Right renal cortex interstitium (tissue), 3 donors: ENCODE measurements at regions not wholly inside any gene's neighbourhood (a gene's known extent, or its start where the extent isn't known, plus 50 kb on each side); places are given as distances from the start of the nearest gene placed in this dataset.
A peak's percentile ranks its signal among the peaks of the same experiment; 100 is the strongest.

ENCODE experiments used
- DNase-seq, 3 donors: peaks; one replicate each; pipeline ENCODE4 v3.0.0-alpha.2; 2013; ENCODE audit warnings: low read depth in 3 of 3, low spot score in 2 of 3

DNA sequence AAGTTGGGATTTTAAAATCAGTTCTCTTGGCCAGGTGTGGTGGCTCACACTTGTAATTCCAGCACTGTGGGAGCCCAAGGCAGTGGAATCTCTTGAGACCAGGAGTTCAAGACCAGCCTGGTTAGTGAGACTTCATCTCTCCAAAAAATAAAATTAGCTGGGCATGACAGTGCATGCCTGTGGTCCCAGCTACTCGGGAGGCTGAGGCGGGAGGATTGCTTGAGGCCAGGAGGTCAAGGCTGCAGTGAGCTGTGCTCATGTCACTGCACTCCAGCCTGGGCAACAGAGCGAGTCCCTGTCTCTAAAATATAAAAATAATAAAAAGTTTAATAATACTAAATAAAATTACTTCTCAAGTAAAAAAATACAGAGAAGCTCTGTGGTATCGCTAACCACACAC lies 77.5 kb downstream of the FOXA2 start:
- no peak for DNase-seq

DNA sequence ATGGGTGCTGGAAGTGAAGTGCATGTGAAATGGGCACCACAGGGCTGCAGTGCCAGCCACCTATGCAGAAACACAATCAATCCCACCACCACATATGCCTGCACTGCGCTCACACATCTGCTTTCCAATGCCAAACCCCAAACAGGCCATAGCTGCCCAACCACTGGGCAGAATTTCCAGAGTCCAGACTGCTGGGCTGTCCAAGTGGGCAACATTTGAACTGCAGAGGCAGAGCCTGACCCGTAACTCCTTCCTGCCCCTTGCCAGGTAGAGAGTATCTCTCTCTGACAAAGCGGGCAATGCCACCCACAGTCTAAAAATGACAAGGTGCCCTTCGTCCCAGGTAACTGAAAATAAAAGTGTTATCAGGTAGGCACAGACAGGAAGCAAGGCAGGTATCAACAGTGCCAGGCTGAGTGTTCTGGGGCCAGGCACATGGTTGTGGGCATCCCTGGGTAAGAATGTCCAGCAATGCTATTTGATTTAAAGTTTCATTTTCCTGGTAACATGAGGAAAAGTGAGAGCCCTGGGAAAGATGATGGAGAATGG lies 79.5 kb downstream of the FOXA2 start:
- no peak for DNase-seq

DNA sequence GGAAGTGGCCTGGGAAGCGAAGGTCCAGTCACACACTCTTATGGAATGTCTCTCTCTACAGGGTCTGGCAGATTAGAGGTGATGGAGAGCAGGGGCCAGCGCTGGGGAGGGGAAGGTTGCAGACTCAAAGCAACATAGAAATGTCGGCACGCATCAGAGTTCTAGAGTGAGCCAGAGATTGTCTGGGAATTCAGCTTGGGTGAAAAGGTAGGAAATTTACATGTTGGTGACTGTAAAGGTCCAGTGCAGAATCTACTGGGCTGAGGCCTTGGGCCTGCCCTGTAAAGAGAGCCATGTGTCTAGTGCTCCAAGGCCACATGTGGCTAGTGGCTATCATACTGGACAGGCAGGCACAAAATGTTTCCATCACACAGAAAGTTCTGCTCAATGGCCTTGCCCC lies 80.8 kb downstream of the FOXA2 start:
- DNase-seq, result no peak

DNA sequence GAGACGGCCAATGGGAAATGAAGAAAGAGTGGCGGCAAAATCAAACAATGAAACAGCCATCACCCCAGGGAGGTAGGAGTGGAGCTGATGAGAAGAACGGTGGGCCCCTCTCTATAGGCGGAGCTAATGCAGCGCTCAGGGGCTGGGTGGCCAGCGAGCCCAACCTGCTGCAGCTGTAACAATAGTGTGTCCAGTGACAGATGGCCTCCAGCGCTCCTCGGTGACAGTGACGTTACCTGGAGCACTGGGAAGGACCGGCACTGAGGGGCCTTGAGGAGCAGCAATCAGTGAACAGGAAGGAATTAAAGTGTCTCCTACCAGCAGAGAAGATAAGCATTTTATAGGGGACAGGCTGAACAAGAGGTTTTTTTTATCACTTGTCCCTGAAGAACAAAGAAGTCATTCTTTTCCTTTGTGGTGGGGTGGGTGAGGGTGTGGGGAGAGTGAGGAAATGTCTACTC lies 81.6 kb downstream of the FOXA2 start:
- DNase-seq, result no peak

DNA sequence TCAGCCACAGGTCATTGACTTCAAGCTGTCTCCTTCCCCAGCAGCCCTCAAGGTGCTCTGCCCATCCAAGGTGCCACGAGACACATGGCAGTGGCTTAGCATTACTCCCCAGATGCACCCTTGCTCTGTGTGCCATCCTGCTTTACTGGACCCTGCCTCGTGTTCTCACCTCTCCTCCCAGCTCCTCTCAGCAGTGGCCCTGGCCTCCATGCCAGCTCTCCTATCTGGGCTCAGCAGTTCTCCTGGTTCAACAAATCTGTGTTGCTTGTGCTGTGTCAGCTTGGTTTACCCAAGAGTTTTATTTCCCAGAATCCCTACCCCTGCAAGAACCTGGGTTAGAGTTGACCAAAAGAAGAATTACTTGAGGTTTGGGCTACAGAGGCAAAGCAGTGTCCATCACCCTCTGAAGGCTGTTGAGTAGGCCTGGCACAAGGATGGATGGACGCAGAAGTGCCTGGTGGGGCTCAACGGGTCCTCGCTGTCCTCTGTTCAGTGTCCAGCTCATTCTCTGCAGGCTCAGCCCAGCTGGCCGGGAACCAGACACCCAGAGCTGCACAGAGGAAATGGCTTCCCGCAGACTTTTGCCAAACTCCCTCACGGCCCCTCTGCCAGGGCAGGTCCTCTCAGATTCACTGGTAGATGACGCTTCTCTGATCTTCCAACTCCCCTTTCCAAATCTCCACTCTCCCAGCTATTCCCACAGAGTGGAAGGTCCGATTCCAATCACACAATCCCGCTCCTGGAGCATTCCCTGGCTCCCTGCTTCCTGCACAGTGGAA lies 82.6 kb downstream of the FOXA2 start:
- DNase-seq, result no peak

DNA sequence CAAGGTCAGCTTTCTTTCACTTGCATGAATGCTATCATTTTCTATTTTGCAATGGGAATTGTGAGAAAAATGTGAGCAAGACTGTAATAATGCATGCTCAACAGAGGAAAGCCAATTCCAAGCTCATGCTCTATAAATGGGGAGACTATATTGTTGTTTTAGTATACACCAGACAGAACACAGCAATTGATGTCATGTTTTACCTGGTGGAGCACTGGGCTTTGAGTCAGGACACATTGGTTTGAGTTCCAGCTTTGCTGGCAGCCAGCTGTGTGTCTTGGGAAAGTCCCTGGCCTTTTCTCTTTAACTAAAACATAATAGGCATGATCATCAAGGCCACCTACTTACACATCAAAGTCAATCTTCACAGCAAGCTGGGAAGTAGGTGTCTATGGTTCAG lies 83.3 kb downstream of the FOXA2 start:
- DNase-seq, result no peak

DNA sequence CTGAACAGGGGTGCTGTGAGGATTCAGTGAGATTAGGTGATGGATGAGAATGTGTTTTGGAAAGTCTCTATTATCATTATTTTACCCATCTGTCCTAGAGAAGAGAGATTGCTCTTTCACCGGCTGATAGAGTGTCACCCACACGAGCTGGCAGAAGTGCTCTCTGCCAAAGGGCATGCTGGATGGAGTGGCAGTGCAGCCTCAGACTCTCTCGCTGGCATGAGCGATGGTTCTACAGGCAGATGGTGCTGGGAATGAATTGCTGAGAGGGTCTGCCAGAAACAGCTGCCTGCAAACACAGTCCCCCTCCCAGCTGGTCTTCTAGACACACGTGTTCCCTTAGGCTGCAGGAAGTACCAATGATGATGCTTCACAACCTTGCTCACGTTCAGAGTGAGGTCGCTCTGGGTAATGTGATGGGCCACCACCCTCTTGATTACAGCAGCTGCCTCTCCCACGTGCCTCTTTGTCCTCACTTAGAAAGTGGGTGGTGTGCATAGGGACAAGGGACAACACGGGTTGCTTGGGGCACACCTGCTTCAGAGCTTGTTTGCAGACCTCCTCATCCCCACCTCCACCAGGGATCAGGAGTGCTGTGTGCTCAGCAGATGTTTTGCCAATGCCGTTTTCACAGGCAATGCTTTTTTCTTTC lies 84.7 kb downstream of the FOXA2 start:
- DNase-seq, result no peak

DNA sequence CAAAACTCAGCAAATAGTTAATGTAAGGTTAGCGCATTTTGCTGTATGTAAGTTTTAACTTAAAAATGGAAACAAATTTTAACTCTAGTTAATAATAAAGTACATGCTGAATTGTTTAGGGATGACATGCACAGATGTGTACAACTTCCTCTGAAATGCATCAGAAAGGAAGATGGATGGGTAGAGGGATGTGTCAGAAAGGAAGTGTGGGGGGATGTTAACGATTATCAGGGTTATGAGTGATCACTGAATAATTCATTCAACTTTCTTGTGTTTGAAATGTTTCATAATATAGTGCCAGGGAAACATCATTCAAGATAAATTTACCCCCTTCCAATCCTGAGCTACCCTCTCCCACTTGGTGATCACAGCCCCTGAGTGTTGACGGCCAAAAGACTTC lies 87.6 kb downstream of the FOXA2 start:
- no peak for DNase-seq

DNA sequence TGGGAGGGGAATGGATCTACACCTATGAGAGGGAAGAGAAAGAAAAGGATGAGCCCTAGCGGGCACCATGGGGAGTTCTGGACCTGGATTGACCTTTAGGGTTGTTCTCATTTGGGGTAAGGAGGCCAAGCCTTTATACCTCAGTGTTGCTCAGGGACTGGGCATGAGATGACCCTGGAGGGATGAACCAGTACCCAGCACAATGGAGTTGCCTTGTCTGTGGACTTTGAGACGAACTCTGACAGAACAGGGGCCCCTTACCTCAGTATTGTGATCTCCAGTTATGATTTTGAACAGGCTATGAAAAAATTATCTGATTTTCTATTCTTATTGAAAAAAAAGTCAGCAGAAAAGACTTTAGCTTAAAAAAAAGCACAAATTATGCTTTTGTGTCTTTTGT lies 88.6 kb downstream of the FOXA2 start:
- DNase-seq, result no peak

DNA sequence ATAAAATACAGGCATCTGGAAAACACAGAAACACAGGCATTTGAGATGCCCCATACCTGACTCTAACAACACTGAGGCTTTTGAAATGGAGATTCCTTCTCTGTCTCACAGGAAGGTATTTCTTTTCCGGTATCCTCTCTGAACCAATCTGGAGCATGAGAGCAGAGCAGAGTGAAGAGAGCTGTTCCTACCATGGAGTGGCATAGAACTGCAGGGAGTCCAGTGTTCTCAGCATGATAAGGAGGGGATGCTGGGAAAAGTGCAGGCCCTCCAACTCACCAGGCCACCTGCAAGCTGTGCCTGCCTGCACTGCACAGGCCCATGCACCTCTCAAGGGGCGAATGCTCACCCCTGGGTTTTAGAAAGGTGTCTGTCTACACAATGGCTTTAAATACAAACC lies 89.2 kb downstream of the FOXA2 start:
- DNase-seq, result no peak

DNA sequence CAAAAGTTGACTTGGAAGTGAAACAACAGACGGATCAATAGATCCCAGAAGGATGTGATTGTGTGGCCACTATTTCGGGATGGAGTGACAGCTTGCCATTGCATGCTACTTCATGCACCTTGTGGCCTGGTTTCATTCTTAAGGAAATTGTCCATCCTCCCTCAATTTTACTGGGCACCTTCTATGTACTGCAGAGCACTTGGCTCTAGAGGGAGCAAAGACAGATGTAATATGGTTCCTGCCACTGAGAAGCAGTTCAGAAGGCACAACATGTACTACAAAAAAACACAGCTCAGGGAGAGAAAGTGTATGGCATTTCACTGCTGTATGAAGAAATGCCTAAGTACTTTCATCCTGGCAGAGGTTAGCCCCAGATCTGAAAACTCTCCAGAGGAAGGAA lies 91.9 kb downstream of the FOXA2 start:
- no peak for DNase-seq

DNA sequence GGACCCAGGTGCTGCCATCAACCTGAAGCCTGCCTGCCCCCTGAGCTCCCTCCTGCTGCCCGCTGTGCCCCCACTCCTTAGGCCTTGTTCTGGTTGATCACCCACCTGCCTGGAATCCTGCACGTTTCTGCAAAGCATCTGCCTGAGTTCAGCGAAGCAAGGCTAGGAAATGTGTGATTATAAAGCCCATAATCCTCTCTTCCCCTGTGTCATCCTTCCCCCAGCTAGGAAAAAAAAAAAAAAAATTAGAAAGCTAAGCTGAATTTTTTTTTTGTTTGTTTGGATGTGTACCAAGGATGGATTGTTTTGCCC lies 93.2 kb downstream of the FOXA2 start:
- no peak for DNase-seq

DNA sequence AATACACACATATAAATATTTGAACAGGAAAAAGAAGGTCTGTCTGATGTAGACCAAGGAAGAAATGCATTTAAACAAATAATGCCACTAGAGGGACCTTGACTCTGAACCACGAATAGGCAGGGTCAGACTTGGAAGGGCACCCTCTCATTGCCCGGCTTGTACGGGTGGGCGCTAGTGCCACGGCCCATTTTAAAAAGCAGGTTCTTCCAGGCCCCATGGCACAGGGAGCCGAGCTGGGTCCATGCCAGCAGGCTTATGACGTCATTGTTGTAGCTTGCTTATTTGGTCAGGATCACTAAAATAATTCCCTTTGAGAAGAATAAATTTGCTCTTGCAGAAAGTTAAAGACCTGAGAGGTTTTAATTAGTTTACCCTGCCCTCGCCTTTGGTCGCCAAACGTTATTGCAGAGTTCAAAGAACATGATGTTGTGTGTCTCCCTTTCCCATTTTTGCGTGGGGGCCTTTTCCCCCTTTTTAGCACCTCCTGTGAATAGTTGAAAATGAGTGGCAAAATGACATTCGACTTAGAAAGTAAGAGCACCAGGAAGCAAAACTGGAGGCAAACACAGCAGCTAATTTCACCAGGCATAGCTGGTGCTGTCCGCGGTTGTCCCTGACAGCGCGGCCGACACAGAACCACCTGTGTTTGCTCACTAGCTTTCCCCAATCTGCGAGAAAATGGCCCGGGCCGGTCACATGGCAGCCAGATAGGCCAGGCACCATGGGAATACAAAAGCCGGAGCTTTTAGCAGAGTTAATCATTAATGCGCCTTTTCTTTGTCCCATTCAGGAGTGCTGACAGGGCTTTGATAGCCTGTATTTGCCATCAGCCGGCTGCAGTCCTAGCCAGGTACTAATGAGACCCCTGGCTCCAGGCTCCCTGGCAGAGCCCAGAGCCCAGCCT lies 93.8 kb downstream of the FOXA2 start:
- peak in 1 of 3 donors; percentile 23 for DNase-seq

DNA sequence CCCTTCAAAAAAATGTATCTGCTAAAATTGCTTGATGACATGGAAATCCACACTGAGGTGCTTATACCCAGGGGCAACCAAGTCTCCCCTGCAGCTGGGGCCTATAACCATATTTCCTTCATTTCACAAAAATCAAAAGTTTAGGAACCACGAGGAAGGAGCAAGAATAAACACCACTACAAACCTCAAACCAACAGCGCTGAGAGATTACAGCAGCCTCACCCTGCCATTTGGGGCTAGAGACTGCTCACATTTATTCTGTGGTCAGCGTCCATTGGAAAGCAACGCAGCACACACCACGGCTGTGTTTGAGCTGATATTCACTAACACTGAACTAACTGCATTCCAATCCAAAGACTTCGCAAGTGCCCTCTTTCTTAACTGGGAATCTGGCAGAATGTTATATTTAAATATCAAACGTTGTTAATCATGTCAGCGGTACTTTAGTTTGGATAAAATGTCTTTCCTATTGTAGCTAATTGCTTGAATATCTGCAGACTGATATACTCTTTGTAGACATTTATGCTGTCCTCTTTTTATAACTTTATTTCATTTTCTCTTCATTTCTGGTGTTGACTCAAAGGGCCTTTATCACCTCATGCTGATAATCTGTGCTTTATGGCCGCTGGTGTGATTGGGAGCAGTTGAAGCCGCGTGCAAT lies 94.6 kb downstream of the FOXA2 start:
- no peak for DNase-seq

DNA sequence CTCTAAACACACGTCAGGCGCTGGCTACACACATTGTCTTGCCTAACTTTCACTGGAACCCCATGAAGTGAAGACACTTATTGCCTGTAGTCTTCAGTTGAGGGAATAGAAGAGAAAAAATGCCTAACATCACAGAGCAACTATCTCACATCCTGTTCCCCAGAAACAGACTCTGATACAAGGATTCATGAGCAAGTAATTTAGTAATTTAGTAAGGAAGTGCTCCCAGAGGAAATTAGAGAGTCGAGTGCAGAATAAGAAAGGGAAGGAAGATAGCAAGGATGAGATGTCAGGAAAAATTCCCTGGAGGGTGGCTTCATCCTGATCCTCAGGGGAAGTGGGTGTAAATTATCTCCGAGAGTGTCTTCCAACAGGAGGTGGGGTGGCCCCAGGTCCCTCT lies 104.0 kb downstream of the FOXA2 start:
- no peak for DNase-seq

DNA sequence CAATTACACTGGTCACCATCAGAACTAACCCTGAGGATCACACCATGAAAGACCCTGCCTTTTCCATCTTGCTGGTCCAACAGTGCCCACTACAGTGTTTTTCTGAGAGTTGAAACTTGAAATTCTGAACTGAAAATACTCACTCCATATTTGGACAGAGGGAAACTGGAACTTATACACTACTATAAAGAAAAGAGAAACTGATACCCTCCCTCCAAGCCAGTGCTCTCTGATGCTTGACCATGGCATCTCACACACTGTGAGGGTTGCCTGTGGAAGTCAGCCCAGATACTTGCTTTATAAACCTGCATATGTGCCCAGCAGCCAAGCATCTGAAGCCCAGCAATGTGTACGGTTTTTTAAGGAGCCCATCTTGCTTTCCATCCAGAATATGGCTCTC lies 108.7 kb downstream of the FOXA2 start:
- DNase-seq, result no peak

DNA sequence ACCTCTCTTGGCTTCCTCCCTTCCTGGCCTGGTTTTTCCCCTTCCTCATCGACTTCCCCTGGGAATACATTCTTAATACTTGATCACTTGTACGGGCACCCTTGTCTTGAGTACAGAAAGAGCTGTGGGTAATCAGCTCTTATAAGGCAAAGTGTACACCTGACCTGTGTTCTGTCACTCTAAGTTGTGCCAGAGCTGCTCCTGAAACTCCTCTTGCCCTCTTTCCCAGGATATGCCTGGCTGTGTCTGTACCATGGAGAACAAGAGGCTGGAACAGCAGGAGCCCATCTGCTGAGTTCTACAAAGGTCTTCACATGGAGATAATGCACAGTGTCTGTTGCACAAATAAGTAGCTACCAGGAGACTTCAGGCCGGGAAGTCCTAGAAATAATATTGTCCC lies 110.1 kb downstream of the FOXA2 start:
- DNase-seq, result no peak

DNA sequence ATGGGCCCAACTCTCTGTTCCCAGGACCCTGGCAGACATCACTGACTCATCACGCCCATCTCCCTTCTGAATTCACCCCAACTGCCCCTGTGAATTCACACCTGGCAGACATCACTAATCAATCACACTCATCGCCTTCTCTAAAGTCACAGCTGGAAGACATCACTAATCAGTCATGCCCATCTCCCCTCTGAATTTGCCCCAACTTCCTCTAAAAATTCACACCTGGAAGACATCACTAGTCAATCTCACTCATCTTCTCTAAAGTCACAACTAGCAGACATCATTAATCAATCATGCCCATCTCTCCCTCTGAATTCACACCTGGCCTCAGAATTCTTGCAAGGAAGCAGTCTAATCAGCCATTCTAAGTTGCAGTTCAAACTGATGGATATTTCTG lies 111.1 kb downstream of the FOXA2 start:
- DNase-seq, result no peak

DNA sequence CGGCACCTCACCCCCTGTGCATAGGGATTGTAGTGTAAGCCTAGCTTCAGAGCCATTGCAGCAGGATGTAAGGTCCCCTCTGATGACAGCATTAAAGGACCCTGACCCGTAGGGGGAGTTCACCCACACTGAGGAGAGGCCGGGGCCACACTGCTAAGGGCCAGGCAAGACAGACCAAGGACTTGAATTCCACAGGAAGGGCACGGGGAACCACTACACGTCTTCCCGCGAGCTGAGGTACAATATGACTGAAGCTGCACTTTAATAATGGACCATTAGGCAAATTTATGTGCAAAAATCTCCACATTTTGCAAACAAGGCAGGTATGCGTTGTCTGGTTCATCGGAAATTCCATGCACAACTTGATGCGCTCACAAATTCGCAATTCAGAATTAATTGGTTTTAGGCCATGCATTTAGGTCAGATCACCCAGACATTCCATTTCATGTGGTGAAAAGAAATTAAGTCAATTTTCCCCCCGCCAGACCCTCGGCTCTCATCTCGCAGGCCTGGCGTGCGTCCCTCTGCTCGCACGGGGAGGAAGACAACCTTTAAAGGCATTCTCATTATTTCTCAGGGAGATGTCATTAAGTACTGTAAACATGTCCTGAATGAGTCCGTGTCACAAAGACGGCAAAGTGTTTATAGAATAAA lies 111.8 kb downstream of the FOXA2 start:
- no peak for DNase-seq

DNA sequence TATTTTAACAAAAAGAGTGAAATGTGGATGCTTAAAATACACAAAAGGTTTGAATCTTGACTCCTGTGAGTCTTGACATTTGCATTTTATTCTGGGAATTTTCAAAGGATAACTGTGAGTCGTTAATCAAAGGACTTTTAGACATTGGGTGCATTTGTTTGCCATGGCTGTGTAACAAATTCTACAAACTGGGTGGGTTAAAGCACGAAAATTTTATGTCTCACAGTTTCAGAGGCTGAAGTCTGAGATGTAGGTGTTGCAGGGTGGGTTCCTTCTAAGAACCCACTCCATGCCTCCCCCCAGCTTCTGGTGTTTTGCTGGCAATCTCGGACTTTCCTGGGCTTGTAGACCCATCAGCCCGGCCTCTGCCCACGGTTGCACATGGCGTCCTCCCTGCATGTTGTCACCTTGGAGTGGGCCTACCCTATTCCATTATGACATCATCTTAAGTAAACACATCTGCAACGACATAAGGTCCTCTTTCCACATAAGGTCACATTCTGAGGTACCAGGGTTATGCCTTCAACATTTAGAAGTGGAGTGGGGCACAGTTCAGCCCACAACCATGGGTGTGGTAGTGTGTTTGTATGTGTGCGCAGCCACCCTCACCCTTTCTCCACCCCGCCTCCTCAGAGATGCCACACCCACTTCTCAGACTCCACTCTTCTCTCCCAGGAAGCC lies 113.1 kb downstream of the FOXA2 start:
- DNase-seq, result no peak
